ENCODE measurements at regions not wholly inside any gene's neighbourhood (a gene's known extent, or its start where the extent isn't known, plus 50 kb on each side); places are given as distances from the start of the nearest gene placed in this dataset.
A peak's percentile ranks its signal among the peaks of the same experiment; 100 is the strongest.

- Mint-ChIP-seq H3K36me3 (no peaks in the 10 kb centered on the region), H3K4me1 (peaks cover 27% of the 10 kb centered on the region), H3K9me3 (no peaks in the 10 kb centered on the region), H3K27me3 (ENCODE audit: insufficient read depth, low read depth) (peaks cover 6% of the 10 kb centered on the region), H3K4me3 (no peak overlapping the region), H3K27ac (no peak overlapping the region)
- no peak overlapping the region for H3K4me2 ChIP-seq
- no peaks in the 10 kb centered on the region for H3K27me3 ChIP-seq
- H2AFZ ChIP-seq (replicated peaks): no peak overlapping the region
- no peaks in the 10 kb centered on the region for H3K9me3 ChIP-seq (ENCODE audit: low read depth)
- peaks cover 45% of the 10 kb centered on the region for H3K4me1 ChIP-seq
- TF ChIP-seq EZH2phosphoT487 (IDR thresholded peaks at IDR 0.05) (no peak), EZH2 (IDR thresholded peaks at IDR 0.05) (no peak)
- TF ChIP-seq, protein P1, sequence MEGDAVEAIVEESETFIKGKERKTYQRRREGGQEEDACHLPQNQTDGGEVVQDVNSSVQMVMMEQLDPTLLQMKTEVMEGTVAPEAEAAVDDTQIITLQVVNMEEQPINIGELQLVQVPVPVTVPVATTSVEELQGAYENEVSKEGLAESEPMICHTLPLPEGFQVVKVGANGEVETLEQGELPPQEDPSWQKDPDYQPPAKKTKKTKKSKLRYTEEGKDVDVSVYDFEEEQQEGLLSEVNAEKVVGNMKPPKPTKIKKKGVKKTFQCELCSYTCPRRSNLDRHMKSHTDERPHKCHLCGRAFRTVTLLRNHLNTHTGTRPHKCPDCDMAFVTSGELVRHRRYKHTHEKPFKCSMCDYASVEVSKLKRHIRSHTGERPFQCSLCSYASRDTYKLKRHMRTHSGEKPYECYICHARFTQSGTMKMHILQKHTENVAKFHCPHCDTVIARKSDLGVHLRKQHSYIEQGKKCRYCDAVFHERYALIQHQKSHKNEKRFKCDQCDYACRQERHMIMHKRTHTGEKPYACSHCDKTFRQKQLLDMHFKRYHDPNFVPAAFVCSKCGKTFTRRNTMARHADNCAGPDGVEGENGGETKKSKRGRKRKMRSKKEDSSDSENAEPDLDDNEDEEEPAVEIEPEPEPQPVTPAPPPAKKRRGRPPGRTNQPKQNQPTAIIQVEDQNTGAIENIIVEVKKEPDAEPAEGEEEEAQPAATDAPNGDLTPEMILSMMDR (IDR thresholded peaks at IDR 0.05): no peak
- H3K27ac ChIP-seq: no peak overlapping the region
- H3K79me2 ChIP-seq (ENCODE audit: low read depth): no peaks in the 10 kb centered on the region
- DNase-seq (ENCODE audit: low spot score): no peak
- H3K4me3 ChIP-seq: no peak overlapping the region
- no peak overlapping the region for H3K9ac ChIP-seq
- H3K36me3 ChIP-seq: no peaks in the 10 kb centered on the region
- peaks cover 12% of the 10 kb centered on the region for H3F3A ChIP-seq (ENCODE audit: low read depth)
- no peaks in the 10 kb centered on the region for H4K20me1 ChIP-seq (ENCODE audit: low read depth)
These were observed 214.5 kb upstream of the CITED2 start for GRCh38 chr6:139588734-139589593.

DNA sequence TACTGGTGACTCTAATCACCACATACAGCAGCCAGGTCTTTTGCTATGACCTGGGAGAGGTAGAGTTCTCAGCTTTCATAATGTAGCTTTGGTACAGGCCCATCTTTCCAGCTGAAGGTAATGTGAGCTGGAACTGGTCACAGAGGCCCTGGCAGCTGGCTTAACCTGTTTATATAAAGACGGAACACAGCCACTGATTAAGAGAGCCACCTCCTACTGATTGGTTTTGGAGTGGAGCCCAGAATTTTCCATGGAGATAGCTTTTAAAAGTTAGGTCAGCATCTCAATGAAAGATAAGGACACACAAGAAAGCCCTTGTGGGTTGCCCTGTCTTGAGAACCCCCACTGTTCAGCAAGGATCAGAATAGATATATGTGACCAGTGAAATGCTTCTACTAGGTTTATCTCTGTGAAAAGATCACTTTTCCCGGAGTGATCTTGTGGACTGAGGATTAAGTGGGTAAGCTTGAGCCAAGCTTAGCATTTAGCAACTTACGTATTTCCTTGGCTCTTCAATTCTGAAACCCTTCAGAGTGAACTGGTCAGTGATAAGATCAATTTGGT is 213.7 kb upstream of the CITED2 start:
- Histone ChIP-seq H3K9me3 (ENCODE audit: low read depth) (no peaks in the 10 kb centered on the region), H3K27ac (peak overlapping the region; percentile 49), H3K9ac (no peak overlapping the region), H4K20me1 (ENCODE audit: low read depth) (no peaks in the 10 kb centered on the region), H3K4me2 (no peak overlapping the region), H3K27me3 (no peaks in the 10 kb centered on the region), H3F3A (ENCODE audit: low read depth) (peaks cover 12% of the 10 kb centered on the region), H3K4me3 (no peak overlapping the region), H3K36me3 (no peaks in the 10 kb centered on the region), H3K4me1 (peaks cover 45% of the 10 kb centered on the region), H3K79me2 (ENCODE audit: low read depth) (no peaks in the 10 kb centered on the region), H2AFZ (replicated peaks) (no peak overlapping the region)
- no peak overlapping the region for H3K27ac Mint-ChIP-seq
- H3K4me3 Mint-ChIP-seq: no peak overlapping the region
- no peaks in the 10 kb centered on the region for H3K9me3 Mint-ChIP-seq
- TF ChIP-seq, protein P1 (IDR thresholded peaks at IDR 0.05): no peak
- no peaks in the 10 kb centered on the region for H3K36me3 Mint-ChIP-seq
- peaks cover 27% of the 10 kb centered on the region for H3K4me1 Mint-ChIP-seq
- peaks cover 6% of the 10 kb centered on the region for H3K27me3 Mint-ChIP-seq (ENCODE audit: insufficient read depth, low read depth)
- peak; percentile 18 for DNase-seq (ENCODE audit: low spot score)

- Mint-ChIP-seq H3K36me3 (no peaks in the 10 kb centered on the region), H3K27me3 (ENCODE audit: insufficient read depth, low read depth) (peaks cover 6% of the 10 kb centered on the region), H3K4me3 (no peak overlapping the region), H3K27ac (no peak overlapping the region), H3K9me3 (no peaks in the 10 kb centered on the region), H3K4me1 (peaks cover 27% of the 10 kb centered on the region)
- no peaks in the 10 kb centered on the region for H3K27me3 ChIP-seq
- DNase-seq (ENCODE audit: low spot score): no peak
- no peak overlapping the region for H3K9ac ChIP-seq
- no peak overlapping the region for H3K27ac ChIP-seq
- TF ChIP-seq, protein P1 (IDR thresholded peaks at IDR 0.05): no peak
- TF ChIP-seq EZH2 (IDR thresholded peaks at IDR 0.05): no peak
- TF ChIP-seq EZH2phosphoT487 (IDR thresholded peaks at IDR 0.05): no peak
- H3K4me1 ChIP-seq: peaks cover 45% of the 10 kb centered on the region
- H4K20me1 ChIP-seq (ENCODE audit: low read depth): no peaks in the 10 kb centered on the region
- H3K79me2 ChIP-seq (ENCODE audit: low read depth): no peaks in the 10 kb centered on the region
- H3F3A ChIP-seq (ENCODE audit: low read depth): peaks cover 12% of the 10 kb centered on the region
- no peak overlapping the region for H3K4me2 ChIP-seq
- H2AFZ ChIP-seq (replicated peaks): no peak overlapping the region
- H3K36me3 ChIP-seq: no peaks in the 10 kb centered on the region
- no peaks in the 10 kb centered on the region for H3K9me3 ChIP-seq (ENCODE audit: low read depth)
- no peak overlapping the region for H3K4me3 ChIP-seq
These were observed 213.0 kb upstream of the CITED2 start for GRCh38 chr6:139587469-139587868.
